Heart left ventricle (tissue), 16 donors: ENCODE measurements at regions not wholly inside any gene's neighbourhood (a gene's known extent, or its start where the extent isn't known, plus 50 kb on each side); places are given as distances from the start of the nearest gene placed in this dataset.
"Not testable (repeated sequence)": the region's sequence is repeated elsewhere in the genome, so short reads cannot be mapped to it uniquely, and the experiment has no call there.

ENCODE experiments used
- ATAC-seq, 4 donors: fragments of 200-7000 bp; cut with Tn5 transposase; one replicate each; pipeline ENCODE4 v1.9.1; 2020 to 2022; ENCODE audit warnings: moderate library complexity in 4 of 4, mild to moderate bottlenecking in 3 of 4, moderate number of reproducible peaks in 1 of 4
- DNase-seq, 5 donors: peaks; one replicate each; pipeline ENCODE4 v3.0.0-alpha.2; 2020
- H3K27ac ChIP-seq, 12 donors: fragments of 200-600 bp; sonication (generic) in 4 of 12; one replicate each; pipeline versions ENCODE4 v1.5.0 to v1.8.0; 2016 to 2022; ENCODE audit warnings: mild to moderate bottlenecking in 2 of 12
- H3K27me3 ChIP-seq, 9 donors: fragments of 200-600 bp; sonication (generic) in 2 of 9; one replicate each; pipeline versions ENCODE4 v1.5.1 to v1.8.0; 2016 to 2022; ENCODE audit warnings: mild to moderate bottlenecking in 3 of 9
- H3K36me3 ChIP-seq, 9 donors: fragments of 200-600 bp; sonication (generic) in 2 of 9; one replicate each; pipeline versions ENCODE4 v1.5.0 to v1.8.0; 2018 to 2022; ENCODE audit warnings: mild to moderate bottlenecking in 2 of 9
- H3K4me1 ChIP-seq, 12 donors: fragments of 200-600 bp; sonication (generic) in 4 of 12; one replicate each; pipeline versions ENCODE4 v1.5.0 to v1.8.0; 2016 to 2022; ENCODE audit warnings: mild to moderate bottlenecking in 3 of 12
- H3K4me3 ChIP-seq, 12 donors: fragments of 200-600 bp; sonication (generic) in 4 of 12; one replicate each; pipeline versions ENCODE4 v1.5.0 to v1.8.0; 2017 to 2022; ENCODE audit warnings: mild to moderate bottlenecking in 9 of 12, moderate library complexity in 4 of 12
- H3K9me3 ChIP-seq, 12 donors: fragments of 200-600 bp; sonication (generic) in 4 of 12; one replicate each; pipeline versions ENCODE4 v1.5.0 to v1.8.0; 2016 to 2022; ENCODE audit warnings: mild to moderate bottlenecking in 1 of 12
- WGBS, 4 donors: extraction: QIAGEN DNeasy Blood & Tissue Kit in 2 of 4; methylation state at CpG; one replicate each; pipeline versions ENCODE4 v1.1.5 to v1.1.7; 2013 to 2018; 5-methylcytosine and 5-hydroxymethylcytosine counted together
- intact Hi-C, 10 donors: fragments of 100-400 bp; cut with DNase I; formaldehyde crosslinking; loops; one replicate each; pipeline versions ENCODE4 v1.11.1 to v1.14.2; 2022
- microRNA-seq, 4 donors: library from miRNA; unstranded; fragments of <30 nt; microRNA quantifications; one replicate each; pipeline versions ENCODE4 to v1.2.0, GENCODE V29; 2017 to 2020
- donor health status: ischemic (EF 13 %, LVEDD 7.1; RV severe dilation, severe dysfunction).
- donor health status: healthy with polysubstance abuse.
- donor health status: DM: no; HTN: yes; CAD: no.
- donor health status: DM: no; HTN: no; CAD: no.
- donor health status: ischemic (EF 25% LVEDD 6.9; RV normal size, moderate dysfunction).
- donor health status: ischemic (EF 25% LVEDD 5.7; RV mildly dilated, moderate dysfunction).
- donor health status: healthy.
- donor health status: DM: yes; HTN: yes; CAD: no.
- donor health status: ischemic (EF 35%, LVEDD 5.7; RV mildly dilated, moderate dysfunction).
- donor health status: nonischemic (EF 11% LVEDD 7.7; RV severe dilation, severe dysfunction).
- donor health status: DM: yes; HTN: yes; CAD: no.
- donor health status: PGD.
- donor health status: ischemic (EF 29% LVEDD 5.4; RV normal size, mild dysfunction).
- donor health status: nonischemic (EF 23%, LVEDD 6.1; RV moderate dilation, normal function).

- H3K27ac ChIP-seq, H3K4me1 ChIP-seq, DNase-seq, H3K36me3 ChIP-seq, H3K4me3 ChIP-seq, ATAC-seq, H3K27me3 ChIP-seq, intact Hi-C loops, H3K9me3 ChIP-seq: not testable (repeated sequence)
- no CpG with 5 or more reads among the region's 1 CpG for WGBS, 4 donors
Observed at GRCh38 chr15:21551809-21552208, 111.5 kb upstream of the POTEB3 start.

- peak in 1 of 5 donors; percentile 20 for DNase-seq
- H3K27ac ChIP-seq, H3K27me3 ChIP-seq, H3K9me3 ChIP-seq, intact Hi-C loops, H3K36me3 ChIP-seq, H3K4me1 ChIP-seq, H3K4me3 ChIP-seq: not testable (repeated sequence)
- 24 to 67% (median 35%) methylated on average over 1 to 2 of the region's 4 CpGs for WGBS, 4 donors
- peak; percentile 95 to 99 (median 98) for ATAC-seq
Observed at GRCh38 chr15:21546182-21546903, 106.0 kb upstream of the POTEB3 start.

DNA sequence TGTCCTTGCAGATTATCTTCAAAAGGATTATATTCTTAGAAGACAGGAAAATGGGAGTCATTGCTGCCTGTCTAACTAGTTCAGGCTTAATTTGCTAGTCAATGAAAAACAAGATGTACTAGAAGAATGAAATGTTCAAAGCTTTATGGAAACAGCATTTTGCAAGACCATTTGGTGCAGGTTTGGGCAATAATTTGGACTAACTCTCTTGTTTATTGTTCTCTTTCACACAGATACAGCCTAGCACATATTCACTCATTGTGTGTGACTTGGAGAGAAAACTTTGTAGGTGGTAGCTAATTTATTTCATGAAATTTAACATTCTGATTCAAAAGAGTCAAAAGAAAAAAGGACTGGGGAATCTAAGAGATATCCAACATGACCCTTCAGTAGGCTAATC lies 92.5 kb upstream of the POTEB3 start:
- ATAC-seq, result peak in 1 of 4 donors; percentile 57
- H3K4me1 ChIP-seq, H3K27me3 ChIP-seq, H3K36me3 ChIP-seq, H3K4me3 ChIP-seq, H3K27ac ChIP-seq, H3K9me3 ChIP-seq, DNase-seq, intact Hi-C loops: not testable (repeated sequence)

- DNase-seq, intact Hi-C loops, H3K27ac ChIP-seq, H3K4me3 ChIP-seq, H3K27me3 ChIP-seq, H3K9me3 ChIP-seq, H3K36me3 ChIP-seq, H3K4me1 ChIP-seq, ATAC-seq: not testable (repeated sequence)
- 79 to 100% methylated on average over 2 to 4 of the region's 17 CpGs; no CpG with 5 or more reads in 2 of the 4 donors for WGBS, 4 donors
Observed at GRCh38 chr15:21516248-21516647, 75.9 kb upstream of the POTEB3 start.

GRCh38 chr15:21515296-21515695 lies 75.0 kb upstream of the POTEB3 start:
- peak in 1 of 5 donors; percentile 0 for DNase-seq

GRCh38 chr15:21503021-21503420 lies 62.7 kb upstream of the POTEB3 start:
- H3K27me3 ChIP-seq, DNase-seq, H3K27ac ChIP-seq, ATAC-seq, H3K4me3 ChIP-seq, H3K36me3 ChIP-seq, intact Hi-C loops, H3K9me3 ChIP-seq, H3K4me1 ChIP-seq: not testable (repeated sequence)
- WGBS, 4 donors, result no CpG with 5 or more reads among the region's 2 CpGs

More at GRCh38 chr15:21515296-21515695, 75.0 kb upstream of the POTEB3 start:
- ATAC-seq, H3K27ac ChIP-seq, H3K4me1 ChIP-seq, intact Hi-C loops, H3K9me3 ChIP-seq, H3K36me3 ChIP-seq, H3K27me3 ChIP-seq, H3K4me3 ChIP-seq: not testable (repeated sequence)
- 30% methylated on average over 2 of the region's 23 CpGs; no CpG with 5 or more reads in 3 of the 4 donors for WGBS, 4 donors

Small RNAs in the stretch of these regions (microRNA-seq; reads per million reads assigned to microRNA genes)
- gene MIR5701-2, result 0 reads per million in 4 donors
